Islet precursor cell (in vitro differentiated cells): ENCODE measurements at regions not wholly inside any gene's neighbourhood (a gene's known extent, or its start where the extent isn't known, plus 50 kb on each side); places are given as distances from the start of the nearest gene placed in this dataset.
"Not testable (repeated sequence)": the region's sequence is repeated elsewhere in the genome, so short reads cannot be mapped to it uniquely, and the experiment has no call there.

ENCODE experiments used
- DNase-seq: peaks from one replicate; pipeline ENCODE4 v3.0.0-alpha.2; 2018

DNA sequence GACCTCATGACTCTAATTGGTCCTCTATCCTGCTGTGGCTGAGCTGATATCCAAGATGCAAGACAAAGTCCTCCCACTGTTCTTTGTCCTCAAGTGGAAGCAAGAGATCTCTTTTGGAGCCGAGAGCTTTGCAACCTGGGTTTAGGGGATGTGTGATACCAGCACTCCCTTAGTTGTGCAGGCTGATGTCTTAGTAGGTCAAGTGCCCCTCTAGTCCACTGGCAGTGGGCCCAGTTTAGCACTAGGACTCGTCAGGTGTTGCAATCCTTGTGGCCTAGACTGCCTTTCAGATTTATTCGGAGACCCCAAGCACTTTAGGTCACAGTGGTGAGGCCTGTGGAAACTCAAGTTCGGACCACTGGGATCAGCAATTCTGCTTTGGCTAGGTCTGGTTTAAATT, 64.0 kb downstream of the GPRASP3 start:
- no peak for DNase-seq

DNA sequence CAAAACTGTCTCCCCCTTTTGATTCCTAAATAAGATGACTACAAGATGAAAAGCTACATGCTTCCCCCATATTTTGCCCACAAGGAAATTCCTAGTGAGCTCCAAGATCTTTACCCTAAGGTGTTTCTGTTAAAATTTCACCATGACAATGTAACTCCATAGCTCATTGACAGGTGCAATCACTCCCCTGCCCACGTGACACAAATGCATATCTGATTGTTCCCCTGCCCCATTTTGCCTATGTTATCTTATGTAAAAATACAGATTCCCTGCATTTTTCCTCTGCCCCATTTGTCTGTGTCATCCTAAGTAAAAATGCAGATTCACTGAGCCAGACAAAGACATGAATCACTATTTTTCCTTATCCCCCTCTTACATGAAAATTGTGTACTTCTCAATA, 66.7 kb downstream of the GPRASP3 start:
- no peak for DNase-seq

DNA sequence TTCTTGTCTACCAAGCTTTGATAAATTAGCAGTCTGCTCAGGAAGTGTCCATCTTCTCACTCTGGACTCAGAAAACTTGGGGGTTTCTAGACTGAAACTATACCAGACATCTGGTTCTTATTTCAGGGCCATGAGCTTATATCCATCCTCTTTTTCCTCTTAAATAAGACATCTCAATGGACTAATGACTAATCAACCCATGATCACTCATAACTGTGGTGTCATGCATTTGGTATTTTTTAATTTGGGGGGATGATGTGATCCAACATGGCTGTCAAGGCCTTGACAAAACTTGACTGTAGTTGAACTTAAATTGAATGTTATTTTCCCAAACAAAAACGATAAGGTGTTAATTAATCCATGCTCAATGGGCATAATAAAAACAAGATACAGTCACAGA, 87.8 kb downstream of the GPRASP3 start:
- no peak for DNase-seq

DNA sequence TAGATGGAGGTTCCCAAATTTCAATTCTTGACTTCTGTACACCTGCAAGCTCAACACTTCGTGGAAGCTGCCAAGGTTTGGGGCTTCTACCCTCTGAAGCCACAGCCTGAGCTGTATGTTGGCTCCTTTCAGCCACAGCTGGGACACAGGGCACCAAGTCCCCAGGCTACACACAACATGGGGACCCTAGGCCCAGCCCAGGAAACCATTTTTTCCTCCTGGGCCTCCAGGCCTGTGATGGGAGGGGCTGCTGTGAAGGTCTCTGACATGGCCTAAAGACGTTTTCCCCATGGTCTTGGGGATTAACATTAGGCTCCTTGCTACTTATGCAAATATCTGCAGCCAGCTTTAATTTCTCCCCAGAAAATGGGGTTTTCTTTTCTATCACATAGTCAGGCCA, 97.7 kb downstream of the GPRASP3 start:
- not testable (repeated sequence) for DNase-seq

DNA sequence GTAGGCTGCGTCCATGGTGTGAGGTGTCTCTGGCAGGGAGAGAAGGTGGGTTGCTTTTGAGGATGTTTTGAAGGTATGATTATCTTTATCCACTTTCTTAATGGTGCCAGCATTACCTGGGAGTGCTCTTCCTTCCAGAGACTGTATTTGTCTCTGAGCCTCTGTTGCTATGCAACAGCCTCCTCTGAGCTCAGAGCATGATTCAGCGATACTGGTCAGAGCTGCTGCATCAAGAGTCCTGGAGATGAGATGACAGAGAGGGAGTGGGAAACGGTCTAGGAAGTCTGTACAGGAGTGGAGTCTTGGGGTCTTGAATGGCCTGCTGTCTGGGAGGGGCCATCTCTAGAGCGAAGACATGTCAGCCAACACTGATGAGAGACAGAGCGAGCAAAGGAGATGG, 104.4 kb upstream of the RAB40AL start:
- peak; percentile 74 for DNase-seq

DNA sequence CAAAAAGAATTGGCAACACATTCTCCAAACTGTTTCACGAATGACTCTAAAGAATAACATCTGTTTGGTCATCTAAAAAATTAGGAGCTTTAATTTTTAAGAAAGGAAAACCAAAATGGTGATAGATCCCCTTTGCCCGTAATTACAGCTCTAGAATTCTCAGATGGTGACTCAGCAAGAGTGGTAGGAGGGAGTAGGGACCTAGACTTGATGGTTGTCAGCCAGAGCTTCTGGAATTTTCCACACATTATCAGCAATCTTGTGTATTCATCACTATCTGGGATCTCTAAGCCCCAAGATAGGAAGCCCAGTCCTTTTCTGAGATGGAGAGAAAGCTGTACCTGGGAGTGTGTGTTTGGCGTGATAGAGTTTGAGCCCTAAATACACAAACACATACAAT, 103.9 kb upstream of the RAB40AL start:
- no peak for DNase-seq

DNA sequence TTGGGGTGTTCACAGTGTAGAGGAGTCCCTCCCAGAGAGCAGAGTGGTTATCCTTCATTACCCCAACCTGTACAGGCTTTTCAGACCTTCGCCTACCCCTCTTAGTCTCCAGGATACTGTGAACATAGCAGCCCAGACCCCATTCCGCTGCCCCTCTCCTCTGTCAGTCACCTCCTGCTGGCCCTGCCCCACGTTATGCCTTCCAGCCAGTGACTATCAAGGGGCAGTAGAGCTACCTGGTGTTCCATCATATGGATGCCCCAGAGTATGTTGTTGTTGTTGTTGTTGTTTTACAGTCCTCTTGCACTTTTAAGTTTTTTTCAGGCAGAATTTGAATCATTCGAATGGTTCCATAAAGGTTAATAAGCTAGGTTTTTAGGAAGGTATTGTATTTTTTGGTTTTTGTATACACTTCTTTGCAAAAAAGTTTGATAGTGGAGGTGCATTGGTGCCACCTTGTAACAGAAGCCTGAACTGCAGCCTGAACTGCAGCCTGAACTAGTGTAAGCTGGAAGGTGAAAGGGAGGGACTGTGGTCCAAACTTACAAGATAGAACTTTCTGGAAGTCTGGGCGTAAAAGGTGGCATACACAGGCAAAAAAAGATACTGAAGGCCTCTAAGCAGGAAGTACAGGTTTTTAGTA, 101.4 kb upstream of the RAB40AL start:
- no peak for DNase-seq

DNA sequence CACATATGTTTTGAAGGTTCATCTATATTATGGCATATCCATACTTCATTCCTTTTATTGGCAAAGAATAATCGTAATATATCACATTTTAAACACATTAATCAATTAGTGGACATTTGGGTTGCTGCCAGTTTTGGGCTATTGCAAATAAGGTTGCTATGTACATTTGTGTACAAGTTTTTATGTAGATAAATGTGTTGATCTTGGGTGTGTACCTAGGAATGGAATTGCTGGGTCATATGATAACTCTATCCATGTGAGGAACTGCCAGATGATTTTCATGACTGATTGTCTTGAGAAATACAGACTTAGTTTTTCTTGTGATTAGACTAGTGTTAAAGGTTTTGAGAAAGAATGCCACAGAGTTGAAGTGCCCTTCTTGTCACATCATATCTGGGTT, 99.2 kb upstream of the RAB40AL start:
- DNase-seq, result no peak

DNA sequence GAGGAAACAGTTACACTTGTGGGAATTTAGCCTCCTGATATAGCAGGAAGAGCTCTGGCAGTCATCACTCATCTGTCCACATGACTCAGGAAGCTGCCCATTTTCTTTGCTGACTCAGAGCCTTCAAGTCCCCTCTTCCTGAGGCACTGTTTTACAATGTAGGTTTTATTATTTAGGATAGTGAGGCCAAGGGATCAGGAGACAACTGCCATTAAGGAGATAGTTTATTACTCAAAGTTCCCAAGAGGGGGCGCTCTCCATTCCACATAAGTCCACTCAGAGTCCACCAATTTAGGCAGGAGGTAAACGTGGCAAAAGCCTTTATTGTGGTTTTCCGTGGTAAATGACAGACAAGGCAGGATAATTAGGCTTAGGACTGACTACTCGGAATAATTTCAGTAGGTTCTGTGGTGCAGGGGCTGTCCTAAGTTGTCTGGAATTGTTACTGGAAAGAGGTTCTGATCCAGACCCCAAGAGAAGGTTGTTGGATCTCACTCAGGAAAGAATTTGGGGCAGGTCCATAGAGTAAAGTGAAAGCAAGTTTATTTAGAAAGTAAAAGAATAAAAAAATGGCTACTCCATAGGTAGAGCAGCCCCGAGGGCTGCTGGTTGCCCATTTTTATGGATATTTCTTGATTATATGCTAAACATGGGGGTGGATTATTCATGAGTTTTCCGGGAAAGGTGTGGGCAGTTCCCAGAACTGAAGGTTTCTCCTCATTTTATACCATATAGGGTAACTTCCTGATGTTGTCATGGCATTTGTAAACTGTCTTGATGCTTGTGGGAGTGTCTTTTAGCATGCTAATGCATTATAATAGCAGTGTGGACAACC, 96.0 kb upstream of the RAB40AL start:
- no peak for DNase-seq

DNA sequence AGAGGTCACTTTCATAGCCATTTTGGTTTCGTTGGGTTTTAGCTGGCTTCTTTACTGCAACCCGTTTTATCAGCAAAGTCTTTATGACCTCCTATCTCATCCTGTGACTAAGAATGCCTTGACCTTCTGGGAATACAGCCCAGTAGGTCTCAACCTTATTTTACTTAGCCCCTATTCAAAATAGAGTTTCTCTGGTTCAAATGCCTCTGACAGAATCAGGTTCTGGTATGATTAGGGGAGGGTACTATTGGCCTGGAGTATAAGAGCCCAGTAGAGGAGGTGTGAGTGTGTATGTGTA, 95.4 kb upstream of the RAB40AL start:
- no peak for DNase-seq

DNA sequence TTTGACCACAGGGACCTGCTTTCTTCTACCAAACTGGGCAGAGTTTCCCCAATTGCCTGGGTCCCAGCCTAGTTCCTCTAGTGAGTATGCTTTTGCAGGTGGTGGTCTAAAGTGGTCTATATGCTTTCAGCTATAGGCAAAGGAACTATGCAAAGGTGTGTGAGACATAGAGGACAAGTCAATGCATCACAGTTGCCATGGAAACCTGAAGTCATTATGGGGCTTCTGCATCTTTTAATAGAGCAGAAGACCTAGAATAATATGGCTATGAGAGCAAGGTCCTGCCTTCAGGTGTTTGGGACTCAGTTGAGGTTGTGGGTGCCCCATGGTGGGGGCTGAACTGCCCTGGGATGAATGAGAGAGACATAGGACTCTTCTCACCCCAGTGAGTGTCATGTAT, 92.1 kb upstream of the RAB40AL start:
- no peak for DNase-seq

DNA sequence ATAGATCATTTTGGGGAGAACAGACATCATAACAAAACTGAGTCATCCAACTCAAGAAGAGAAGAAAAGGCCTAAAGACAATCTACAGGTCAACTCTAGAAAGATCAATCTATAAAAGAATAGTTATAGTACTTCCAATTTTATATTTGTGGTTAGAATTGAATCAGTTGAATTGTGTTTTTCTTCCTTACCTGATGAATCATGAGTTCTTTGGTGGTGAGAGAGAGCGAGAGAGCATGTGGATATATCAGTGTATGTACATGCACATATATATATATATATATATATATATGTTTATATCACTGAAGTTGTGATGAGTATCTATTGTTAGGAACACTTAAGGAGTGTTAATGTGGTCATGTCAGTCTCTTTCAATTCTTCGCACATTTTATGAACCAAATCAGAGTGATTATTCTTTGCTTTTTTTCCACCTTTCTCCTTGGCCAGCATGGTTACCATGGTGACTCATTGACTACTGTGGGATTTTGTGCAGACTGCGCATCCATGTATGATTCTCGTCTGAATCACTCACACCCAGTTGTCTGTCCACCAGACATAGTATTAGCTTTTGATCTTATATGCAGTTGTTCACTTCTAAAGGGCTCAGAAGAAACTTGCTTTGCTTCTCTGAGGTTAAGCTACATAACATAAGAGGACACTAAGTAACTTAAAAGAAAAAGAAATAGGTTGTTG, 90.4 kb upstream of the RAB40AL start:
- no peak for DNase-seq

DNA sequence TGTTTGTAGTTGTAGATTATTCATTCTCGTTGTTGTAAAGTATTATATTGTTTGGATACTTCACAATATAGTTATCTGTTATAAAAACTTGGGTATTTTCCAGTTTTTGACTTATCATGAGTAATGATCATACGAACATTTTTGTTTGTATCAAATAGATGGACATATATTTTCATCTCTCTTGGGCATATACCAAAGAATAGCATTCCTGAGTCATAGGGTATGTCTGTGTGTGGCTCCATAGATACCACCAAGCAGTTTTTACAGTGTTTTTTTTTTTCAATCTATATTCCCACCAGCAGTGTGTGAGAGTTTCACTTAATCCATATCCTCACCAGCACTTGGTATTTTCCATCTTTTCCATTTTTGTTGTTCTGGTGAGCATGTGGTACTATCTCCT, 89.7 kb upstream of the RAB40AL start:
- DNase-seq, result no peak

DNA sequence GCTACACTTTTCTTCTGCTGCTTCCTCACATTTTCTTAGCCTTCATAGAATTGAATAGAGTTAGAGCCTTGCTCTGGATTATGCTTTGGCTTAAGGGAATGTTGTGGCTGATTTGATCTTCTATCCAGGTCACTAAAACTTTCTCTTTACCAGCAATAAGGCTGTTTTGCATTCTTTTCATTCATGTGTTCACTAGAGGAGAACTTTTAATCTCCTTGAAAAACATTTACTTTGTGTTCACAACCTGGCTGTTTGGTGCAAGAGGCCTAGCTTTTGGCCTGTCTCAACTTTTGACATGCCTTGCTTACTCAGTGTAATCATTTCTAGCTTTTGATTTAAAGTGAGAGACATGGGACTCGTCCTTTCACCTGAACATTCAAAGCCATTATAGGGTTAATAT, 87.7 kb upstream of the RAB40AL start:
- no peak for DNase-seq

DNA sequence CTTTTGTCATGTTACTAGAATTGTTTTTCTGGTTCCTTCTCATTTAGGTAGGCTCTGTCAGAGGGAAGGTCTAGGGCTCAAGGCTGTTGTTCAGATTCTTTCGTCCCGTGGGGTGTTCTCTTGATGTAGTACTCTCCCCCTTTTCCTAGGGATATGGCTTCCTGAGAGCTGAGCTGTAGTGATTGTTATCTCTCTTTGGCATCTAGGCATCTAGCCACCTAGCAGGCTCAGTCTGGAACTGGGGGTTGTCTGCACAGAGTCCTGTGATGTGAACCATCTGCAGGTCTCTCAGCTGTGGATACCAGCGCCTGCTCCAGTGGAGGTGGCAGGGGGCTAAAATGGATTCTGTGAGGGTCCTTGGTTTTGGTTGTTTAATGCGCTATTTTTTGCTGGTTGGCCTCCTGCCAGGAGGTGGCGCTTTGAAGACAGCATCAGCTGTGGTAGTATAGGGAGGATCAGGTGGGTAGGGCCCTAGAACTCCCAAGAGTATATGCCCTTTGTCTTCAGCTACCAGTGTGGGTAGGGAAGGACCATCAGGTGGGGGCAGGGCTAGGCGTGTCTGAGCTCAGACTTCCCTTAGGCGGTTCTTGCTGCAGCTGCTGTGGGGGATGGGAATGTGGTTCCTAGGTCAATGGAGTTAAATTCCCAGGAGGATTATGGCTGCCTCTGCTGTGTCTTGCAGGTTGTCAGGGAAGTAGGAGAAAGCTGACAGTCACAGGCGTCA, 78.1 kb upstream of the RAB40AL start:
- not testable (repeated sequence) for DNase-seq

DNA sequence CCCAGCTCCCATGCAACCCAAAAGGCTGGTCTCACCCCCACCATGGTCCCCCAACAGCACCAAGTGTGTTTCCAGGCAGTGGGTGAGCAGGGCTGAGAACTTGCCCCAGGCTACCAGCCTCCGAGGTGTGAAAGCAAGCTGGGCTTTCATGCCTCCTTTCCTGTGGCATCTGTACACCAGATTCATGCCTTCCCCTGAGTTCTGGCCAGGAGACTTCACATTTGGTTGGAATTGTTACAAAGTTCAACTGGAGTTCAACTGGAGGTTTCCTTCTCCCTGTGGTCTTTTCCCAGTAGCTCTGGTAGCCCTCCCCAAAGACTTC, 77.6 kb upstream of the RAB40AL start:
- DNase-seq, result no peak

DNA sequence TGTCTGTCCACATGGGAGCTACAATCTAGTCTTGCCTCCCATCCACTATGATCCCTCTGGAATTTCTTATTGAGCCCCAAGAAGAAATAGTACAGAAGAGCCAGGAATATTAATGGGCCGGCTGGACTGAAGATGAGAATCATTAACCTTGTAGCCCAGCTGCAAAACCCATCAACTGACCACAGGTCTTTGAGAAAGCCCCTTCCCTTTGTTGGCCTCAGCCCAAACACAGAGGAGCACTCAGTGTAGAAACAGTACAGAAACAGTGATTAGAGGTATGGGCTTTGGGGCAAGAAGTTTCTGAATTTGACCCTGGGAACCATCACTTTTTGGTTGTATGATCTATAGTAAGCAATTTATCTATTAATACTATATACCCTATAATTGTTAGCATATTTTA, 76.8 kb upstream of the RAB40AL start:
- no peak for DNase-seq

DNA sequence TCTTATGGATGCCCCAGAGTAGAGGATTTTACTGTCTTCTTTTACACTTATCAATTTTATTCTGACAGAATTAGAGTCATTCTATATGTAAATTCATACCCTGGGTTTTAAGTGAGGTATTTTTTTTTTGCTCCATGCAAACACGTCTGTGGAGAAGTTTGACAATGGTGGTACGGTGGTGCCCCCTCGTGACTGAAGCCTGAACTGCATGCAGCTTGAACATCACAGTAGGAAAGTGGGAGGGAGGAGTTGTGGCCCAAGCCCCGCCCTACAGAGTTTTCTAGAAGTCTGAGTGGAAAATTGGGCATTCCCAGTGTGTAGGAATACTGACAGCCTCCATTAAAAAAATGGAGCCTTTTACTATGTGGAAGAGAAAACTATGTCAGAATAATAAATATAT, 73.3 kb upstream of the RAB40AL start:
- peak; percentile 81 for DNase-seq

DNA sequence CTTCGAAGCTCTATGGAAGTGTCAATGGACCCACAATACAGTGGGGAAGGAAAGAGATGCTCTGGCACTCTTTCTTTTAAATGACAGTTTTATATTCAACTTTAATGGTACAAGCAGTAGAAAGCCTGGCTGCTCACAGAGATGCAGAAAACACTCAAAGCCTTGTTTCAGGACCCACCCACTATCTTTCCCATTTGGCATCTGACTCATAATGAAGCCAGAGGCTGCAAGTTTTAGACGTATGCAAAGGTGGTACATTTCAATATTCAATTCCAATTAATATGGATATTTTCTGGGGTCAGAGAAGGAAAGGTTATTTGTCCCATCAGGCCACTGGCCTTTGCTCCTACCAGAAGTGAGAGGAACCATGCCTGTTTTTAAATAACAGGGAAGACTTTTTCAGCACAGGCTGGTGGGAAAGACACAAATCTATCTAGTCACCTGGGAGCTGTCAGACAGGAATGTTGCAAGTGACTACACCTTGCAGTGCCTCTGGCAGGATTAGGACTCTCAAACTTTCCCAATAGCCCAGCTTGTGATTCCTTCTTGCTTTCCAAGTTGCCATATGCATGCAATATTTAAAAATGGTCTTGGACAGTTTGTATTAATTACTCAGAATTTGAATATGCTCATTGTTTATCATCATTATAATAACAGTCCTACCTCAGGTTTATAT, 70.0 kb upstream of the RAB40AL start:
- no peak for DNase-seq

DNA sequence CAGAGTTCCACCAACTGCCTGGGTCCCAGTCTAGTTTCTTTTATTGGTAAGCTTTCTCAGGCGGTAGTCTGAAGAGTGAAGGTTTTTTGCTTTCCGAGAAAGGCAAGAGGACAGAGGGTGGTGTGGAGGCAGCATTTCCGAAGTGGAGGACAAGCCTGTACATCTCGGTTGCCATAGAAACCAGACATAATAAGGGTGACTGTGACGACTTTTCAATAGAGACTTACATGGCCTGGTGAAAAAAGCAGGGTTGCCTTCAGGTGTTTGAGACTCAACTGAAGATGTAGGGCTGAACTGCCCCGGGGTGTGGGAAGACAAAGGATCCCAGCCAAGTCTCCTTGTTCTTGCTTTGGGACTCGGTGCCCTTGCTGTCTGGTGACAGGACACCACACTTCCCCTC, 53.6 kb upstream of the RAB40AL start:
- no peak for DNase-seq
